PFSK-1 (cell line): ENCODE measurements at regions not wholly inside any gene's neighbourhood (a gene's known extent, or its start where the extent isn't known, plus 50 kb on each side); places are given as distances from the start of the nearest gene placed in this dataset.

Experiments used
- FOXP2 ChIP-seq: optimal IDR thresholded peaks from 2 replicates; pipeline ENCODE3; 2011; ENCODE audit warnings: borderline replicate concordance, control low read depth, inconsistent platforms; ENCODE audit not compliant: insufficient read depth; ENCODE audit errors: extremely low read length, extremely low read depth
- POLR2AphosphoS5 ChIP-seq: IDR thresholded peaks from 2 replicates; pipeline ENCODE4 v1.6.1; 2012; ENCODE audit warnings: low read depth, mild to moderate bottlenecking, control low read depth, low read length, moderate library complexity
- REST ChIP-seq, 2 experiments: IDR thresholded peaks; 2 replicates each; pipeline versions ENCODE4 v1.6.1 to v1.8.0; 2011 to 2012; ENCODE audit warnings: low read depth in 2 of 2, low read length in 2 of 2, control low read depth in 1 of 2, inconsistent platforms in 1 of 2, mild to moderate bottlenecking in 1 of 2, moderate library complexity in 1 of 2; ENCODE audit not compliant: insufficient read depth in 1 of 2
- SIN3A ChIP-seq: IDR thresholded peaks from 2 replicates; pipeline ENCODE4 v1.6.1; 2012; ENCODE audit warnings: mild to moderate bottlenecking, low read length, moderate library complexity, borderline replicate concordance; ENCODE audit not compliant: insufficient read depth
- TAF1 ChIP-seq: IDR thresholded peaks from 2 replicates; pipeline ENCODE4 v1.6.1; 2012; ENCODE audit warnings: low read length, control low read depth, borderline replicate concordance; ENCODE audit not compliant: insufficient read depth

- TF ChIP-seq TAF1 (no peak), SIN3A (no peak), FOXP2 (no peak), REST (IDR thresholded peaks at IDR 0.05; ENCODE audit: insufficient read depth in 1 of 2, low read depth in 2 of 2, low read length in 2 of 2) (no peak), POLR2AphosphoS5 (no peak)
These were observed 131.4 kb upstream of the RUNX3 start for GRCh38 chr1:25061261-25061995.

GRCh38 chr1:25057188-25057587 is 127.1 kb upstream of the RUNX3 start:
- TF ChIP-seq TAF1 (no peak), FOXP2 (no peak), SIN3A (no peak), REST (IDR thresholded peaks at IDR 0.05; ENCODE audit: insufficient read depth in 1 of 2, low read depth in 2 of 2, low read length in 2 of 2) (no peak), POLR2AphosphoS5 (no peak)

- TF ChIP-seq FOXP2 (no peak), SIN3A (no peak), REST (IDR thresholded peaks at IDR 0.05; ENCODE audit: insufficient read depth in 1 of 2, low read depth in 2 of 2, low read length in 2 of 2) (no peak), POLR2AphosphoS5 (no peak), TAF1 (no peak)
These were observed 126.5 kb upstream of the RUNX3 start for GRCh38 chr1:25056536-25056935.

- TF ChIP-seq REST (IDR thresholded peaks at IDR 0.05; ENCODE audit: insufficient read depth in 1 of 2, low read depth in 2 of 2, low read length in 2 of 2) (no peak), POLR2AphosphoS5 (no peak), TAF1 (no peak), SIN3A (no peak), FOXP2 (no peak)
These were observed 125.9 kb upstream of the RUNX3 start for GRCh38 chr1:25055961-25056360.
